HUES64 (cell line): ENCODE measurements at regions not wholly inside any gene's neighbourhood (a gene's known extent, or its start where the extent isn't known, plus 50 kb on each side); places are given as distances from the start of the nearest gene placed in this dataset.
"Not testable (repeated sequence)": the region's sequence is repeated elsewhere in the genome, so short reads cannot be mapped to it uniquely, and the experiment has no call there.

Source experiments
- H3K27ac ChIP-seq: 2 replicates; pipeline ENCODE4 v1.7.0; 2013; ENCODE audit warnings: low read depth, low read length, inconsistent platforms
- H3K27me3 ChIP-seq: 2 replicates; pipeline ENCODE4 v1.6.1; 2013; ENCODE audit warnings: mild to moderate bottlenecking, low read length; ENCODE audit not compliant: insufficient read depth
- H3K36me3 ChIP-seq: 2 replicates; pipeline ENCODE4 v1.6.1; 2013; ENCODE audit warnings: mild to moderate bottlenecking, low read length; ENCODE audit not compliant: insufficient read depth
- H3K4me1 ChIP-seq: 2 replicates; pipeline ENCODE4 v1.6.1; 2013; ENCODE audit warnings: mild to moderate bottlenecking, low read length, moderate library complexity; ENCODE audit not compliant: insufficient read depth
- H3K4me3 ChIP-seq: 2 replicates; pipeline ENCODE4 v1.5.1; 2013; ENCODE audit warnings: mild to moderate bottlenecking, low read length, moderate library complexity
- H3K9ac ChIP-seq: 2 replicates; pipeline ENCODE4 v1.6.1; 2013; ENCODE audit warnings: mild to moderate bottlenecking, low read depth, low read length
- H3K9me3 ChIP-seq: 2 replicates; pipeline ENCODE4 v1.6.1; 2013; ENCODE audit warnings: low read depth, low read length; ENCODE audit not compliant: insufficient read depth
- WGBS: fragments of 150-250, 120-280 bp; methylation state at CpG from one replicate; pipeline ENCODE4 v1.1.7; 2013; ENCODE audit warnings: missing lambda C conversion rate; 5-methylcytosine and 5-hydroxymethylcytosine counted together

DNA sequence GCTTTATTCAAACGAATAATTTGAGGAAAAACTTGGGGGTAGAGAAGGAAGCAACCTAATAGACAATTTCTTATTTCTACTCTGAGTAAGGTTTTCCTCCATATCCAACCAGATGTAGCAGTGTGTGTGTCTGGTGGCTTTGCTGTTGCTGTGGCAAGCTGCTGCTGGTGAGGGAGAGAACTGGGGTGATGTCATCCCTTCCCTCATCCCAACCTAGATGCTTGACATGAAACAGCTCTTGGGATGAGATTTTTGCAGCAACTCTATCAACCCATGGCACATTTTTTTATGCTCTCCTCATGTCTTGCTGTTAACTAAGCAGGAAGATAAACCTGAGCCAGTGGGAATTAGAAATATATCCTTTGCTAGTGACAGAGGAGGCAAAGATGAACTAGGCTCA is 135.8 kb downstream of the PCSK1 start:
- no peak overlapping the region for H3K9ac ChIP-seq
- WGBS, result no CpG with 5 or more reads among the region's 1 CpG
- no peaks in the 10 kb centered on the region for H3K36me3 ChIP-seq
- H3K27me3 ChIP-seq, result no peaks in the 10 kb centered on the region
- H3K4me1 ChIP-seq, result 0 out of 2 replicates have a peak, but pooled peaks cover 4% of the 10 kb centered on the region
- H3K27ac ChIP-seq, result no peak overlapping the region
- peaks cover 9% of the 10 kb centered on the region for H3K9me3 ChIP-seq
- H3K4me3 ChIP-seq, result no peak overlapping the region

DNA sequence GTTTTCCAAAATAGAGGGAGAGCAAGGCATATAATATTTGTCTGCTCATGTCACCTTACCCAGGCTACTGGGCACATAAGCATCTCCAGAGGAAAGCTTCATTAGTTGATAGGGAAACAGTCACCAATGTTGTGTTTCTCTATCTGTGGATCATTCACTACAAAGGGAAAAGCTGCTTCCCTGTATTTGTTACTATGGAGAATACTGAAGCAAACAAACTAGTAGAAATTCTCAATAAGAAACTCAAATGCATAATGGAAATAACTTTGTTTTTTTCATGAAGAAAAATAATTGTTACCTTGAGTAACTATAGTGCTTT is 138.2 kb downstream of the PCSK1 start:
- Histone ChIP-seq H3K36me3 (no peaks in the 10 kb centered on the region), H3K4me3 (no peak overlapping the region), H3K9me3 (no peaks in the 10 kb centered on the region), H3K9ac (no peak overlapping the region), H3K27ac (no peak overlapping the region), H3K4me1 (0 out of 2 replicates have a peak, but pooled peaks cover 4% of the 10 kb centered on the region), H3K27me3 (no peaks in the 10 kb centered on the region)

DNA sequence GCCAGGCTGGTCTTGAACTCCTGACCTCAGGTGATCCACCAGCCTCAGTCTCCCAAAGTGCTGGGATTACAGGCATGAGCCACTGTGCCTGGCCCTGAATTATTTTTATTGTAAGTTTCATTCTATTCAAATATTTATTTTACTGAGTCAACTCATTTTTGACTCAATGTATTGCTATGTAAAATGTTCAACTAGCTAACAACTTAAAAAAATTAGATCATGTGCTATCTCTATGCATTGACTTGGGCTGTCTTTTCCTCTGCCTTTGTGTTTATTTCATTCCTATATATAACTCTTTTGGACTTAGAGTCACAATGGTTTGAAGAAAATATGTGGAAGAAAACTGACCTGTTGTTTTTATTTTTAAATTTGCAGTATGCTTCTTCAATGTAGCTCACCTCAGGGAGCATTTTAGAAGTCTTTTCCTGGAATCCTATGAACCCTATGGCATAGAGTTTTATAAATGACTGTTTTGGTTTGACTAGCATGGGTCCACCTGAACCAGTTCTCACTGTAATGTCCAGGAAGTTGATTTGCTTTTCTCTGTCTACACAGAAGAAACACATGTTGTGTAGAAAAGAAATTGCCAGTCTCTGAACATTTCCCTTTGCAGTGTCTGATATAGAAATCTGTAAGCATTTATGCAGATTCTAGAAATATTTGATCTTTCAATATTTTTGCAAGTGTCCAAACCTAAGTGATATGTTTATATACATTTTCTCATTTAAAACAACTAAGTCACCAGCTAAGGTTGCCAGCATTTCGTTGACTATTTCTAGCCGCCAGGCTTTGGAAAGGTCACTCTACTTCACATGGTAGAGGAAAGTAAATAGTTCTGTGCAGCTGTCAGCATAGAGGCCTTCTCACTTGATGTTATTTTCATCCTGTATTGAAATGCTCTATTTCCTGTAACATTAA is 138.8 kb downstream of the PCSK1 start:
- H3K27ac ChIP-seq, result no peak overlapping the region

DNA sequence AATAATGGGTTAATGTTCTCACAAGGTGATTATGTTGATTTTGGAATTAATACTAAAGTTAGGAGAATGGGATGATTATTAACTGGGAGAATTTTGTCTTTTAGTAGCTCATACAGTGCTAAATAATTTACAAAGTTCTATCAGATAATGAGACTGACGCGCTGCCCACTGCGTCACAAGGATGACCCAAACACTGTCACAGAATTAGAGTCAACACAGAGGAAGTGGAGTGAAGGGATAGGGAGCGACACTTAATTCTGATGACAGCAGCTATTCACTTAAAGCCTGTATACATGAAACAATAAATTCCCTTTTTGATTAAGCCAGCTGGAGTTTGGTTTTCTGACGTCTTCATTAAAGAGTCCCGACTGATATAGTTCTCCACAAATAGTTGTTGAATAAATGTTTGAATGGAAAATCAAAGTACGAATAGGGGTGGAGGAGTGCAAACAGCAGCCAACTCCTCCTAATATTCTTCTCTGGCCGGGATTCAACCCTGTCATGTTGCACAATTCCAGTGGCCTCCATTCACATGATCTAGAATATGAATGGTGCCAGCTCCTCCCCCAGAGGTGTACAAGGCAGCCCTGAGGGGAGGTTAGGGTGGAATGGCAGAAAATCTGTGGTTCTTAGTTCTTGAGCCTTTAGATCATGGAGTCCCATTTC is 140.3 kb downstream of the PCSK1 start:
- Histone ChIP-seq H3K27me3 (no peaks in the 10 kb centered on the region), H3K4me3 (no peak overlapping the region), H3K9me3 (no peaks in the 10 kb centered on the region), H3K4me1 (0 out of 2 replicates have a peak, but pooled peaks cover 4% of the 10 kb centered on the region), H3K27ac (no peak overlapping the region), H3K36me3 (no peaks in the 10 kb centered on the region), H3K9ac (no peak overlapping the region)
- 96% methylated on average over 8 of the region's 8 CpGs for WGBS

More for the DNA sequence above, 138.8 kb downstream of the PCSK1 start:
- no peaks in the 10 kb centered on the region for H3K36me3 ChIP-seq
- 100% methylated on average over 2 of the region's 2 CpGs for WGBS
- no peak overlapping the region for H3K9ac ChIP-seq
- H3K4me1 ChIP-seq, result 0 out of 2 replicates have a peak, but pooled peaks cover 4% of the 10 kb centered on the region
- no peaks in the 10 kb centered on the region for H3K9me3 ChIP-seq
- H3K4me3 ChIP-seq, result no peak overlapping the region
- H3K27me3 ChIP-seq, result no peaks in the 10 kb centered on the region

DNA sequence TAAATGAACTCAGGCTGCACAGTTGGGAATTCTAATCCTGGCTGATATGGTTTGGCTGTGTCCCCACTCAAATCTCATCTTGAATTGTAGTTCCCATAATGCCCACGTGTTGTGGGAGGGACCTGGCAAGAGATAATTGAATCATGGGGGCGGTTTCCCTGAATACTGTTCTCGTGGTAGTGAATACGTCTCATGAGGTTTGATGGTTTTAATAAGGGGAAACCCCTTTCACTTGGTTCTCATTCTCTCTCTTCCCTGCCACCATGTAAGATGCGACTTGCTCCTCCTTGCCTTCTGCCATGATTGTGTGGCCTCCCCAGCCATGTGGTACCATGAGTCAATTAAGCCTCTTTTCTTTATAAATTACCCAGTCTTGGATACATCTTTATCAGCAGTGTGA is 143.8 kb downstream of the PCSK1 start:
- H3K36me3 ChIP-seq, H3K4me3 ChIP-seq, H3K9me3 ChIP-seq, H3K27ac ChIP-seq, H3K9ac ChIP-seq, H3K27me3 ChIP-seq: not testable (repeated sequence)
- H3K4me1 ChIP-seq, result peaks cover 20% of the 10 kb centered on the region
- 98% methylated on average over 5 of the region's 5 CpGs for WGBS

DNA sequence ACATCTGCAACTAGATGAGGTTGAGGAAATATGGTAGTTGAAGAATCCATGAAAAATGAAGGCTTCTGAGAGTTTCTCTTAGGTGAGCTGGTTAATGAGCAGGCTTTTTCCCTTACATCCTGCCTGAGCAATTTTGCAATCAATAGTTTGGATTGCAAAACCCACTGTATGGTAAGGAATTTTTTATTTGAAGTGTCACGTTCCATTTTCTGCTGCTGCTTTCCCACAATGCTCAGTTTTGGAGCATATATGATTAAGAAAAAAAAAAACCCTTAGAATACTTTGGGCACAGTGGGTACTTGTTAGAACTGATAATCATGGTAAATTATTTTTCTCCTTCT is 144.2 kb downstream of the PCSK1 start:
- H3K9me3 ChIP-seq, result no peaks in the 10 kb centered on the region
- no peaks in the 10 kb centered on the region for H3K27me3 ChIP-seq
- peaks cover 20% of the 10 kb centered on the region for H3K4me1 ChIP-seq
- no peaks in the 10 kb centered on the region for H3K36me3 ChIP-seq
- no peak overlapping the region for H3K27ac ChIP-seq
- WGBS, result 100% methylated on average over 1 of the region's 1 CpG
- H3K9ac ChIP-seq, result no peak overlapping the region
- no peak overlapping the region for H3K4me3 ChIP-seq

DNA sequence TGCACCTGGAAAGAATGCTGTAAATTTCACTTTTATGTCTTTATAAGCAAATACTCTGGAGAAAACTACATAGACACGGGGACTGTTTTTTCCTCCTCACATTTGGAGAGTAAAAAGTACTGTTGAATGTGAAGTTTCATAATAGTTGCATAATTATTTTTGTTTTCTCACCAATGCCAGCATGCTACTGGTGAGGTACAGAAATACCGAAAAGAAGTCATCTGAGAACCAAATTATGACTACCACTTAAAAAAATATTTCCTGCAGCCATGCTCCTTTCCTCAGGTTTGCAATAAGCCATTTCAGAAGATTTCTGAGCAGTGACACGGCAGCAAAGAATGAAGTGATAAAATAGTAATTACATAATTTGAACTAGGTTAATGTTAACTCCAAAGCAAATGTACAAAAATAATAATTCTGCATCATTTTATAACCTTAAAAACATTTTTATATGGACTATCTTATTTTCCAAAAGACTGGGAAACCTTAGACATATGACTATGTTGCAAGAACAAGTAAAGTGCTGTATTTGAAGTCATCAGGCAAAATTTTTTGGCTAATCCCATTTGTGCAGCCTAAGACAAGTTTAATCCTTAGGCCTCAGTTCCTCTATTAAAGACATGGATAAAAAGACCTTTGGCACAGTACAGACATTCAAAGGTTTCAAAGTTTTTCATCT is 144.7 kb downstream of the PCSK1 start:
- Histone ChIP-seq H3K4me1 (peaks cover 20% of the 10 kb centered on the region), H3K9me3 (no peaks in the 10 kb centered on the region), H3K4me3 (no peak overlapping the region), H3K36me3 (no peaks in the 10 kb centered on the region), H3K27ac (no peak overlapping the region), H3K9ac (no peak overlapping the region), H3K27me3 (no peaks in the 10 kb centered on the region)
- 100% methylated on average over 1 of the region's 3 CpGs for WGBS

DNA sequence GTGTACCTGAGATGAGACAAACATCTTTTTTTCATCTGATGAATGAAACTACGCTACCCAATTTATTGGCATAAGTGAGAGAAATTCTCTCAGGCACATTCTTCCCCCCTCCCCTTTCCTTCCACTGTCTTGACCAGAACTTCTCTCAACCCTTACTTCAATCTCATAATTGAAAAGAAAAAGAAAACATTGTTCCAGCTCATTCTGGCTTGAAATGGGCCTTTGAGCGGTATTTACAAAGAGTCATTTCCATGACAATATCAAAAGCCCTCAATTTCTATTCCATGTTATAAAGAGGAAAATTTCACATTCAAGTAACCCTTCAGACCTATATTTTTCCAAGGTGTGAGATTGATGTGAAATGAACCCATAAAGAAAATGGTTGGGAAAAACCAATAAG is 145.9 kb downstream of the PCSK1 start:
- H3K4me1 ChIP-seq, result peaks cover 20% of the 10 kb centered on the region

DNA sequence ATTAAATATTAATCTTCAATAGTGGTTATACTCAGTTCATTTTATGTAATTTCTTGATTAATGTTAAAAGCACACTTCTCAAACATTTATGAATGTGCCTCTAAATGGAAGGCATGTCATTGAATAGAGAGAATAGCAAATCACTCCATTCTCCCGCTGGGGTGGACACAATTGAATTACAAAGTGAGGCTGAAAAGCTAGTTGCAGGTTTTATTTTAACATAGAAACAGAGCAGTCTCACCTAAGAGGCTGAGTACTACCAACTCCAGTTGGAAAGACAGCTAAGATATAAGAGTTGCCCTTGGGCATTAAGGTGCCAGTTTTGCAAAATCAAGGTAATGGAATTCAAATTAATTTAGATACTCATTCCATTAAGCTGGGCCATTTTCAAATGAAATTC is 147.2 kb downstream of the PCSK1 start:
- no peaks in the 10 kb centered on the region for H3K36me3 ChIP-seq
- H3K9ac ChIP-seq, result no peak overlapping the region
- H3K27me3 ChIP-seq, result no peaks in the 10 kb centered on the region
- H3K9me3 ChIP-seq, result no peaks in the 10 kb centered on the region
- 83% methylated on average over 1 of the region's 1 CpG for WGBS
- H3K4me3 ChIP-seq, result no peak overlapping the region
- no peak overlapping the region for H3K27ac ChIP-seq
- peaks cover 20% of the 10 kb centered on the region for H3K4me1 ChIP-seq

More for the DNA sequence above, 145.9 kb downstream of the PCSK1 start:
- Histone ChIP-seq H3K4me3 (no peak overlapping the region), H3K9ac (no peak overlapping the region), H3K27ac (no peak overlapping the region), H3K27me3 (no peaks in the 10 kb centered on the region), H3K36me3 (no peaks in the 10 kb centered on the region), H3K9me3 (no peaks in the 10 kb centered on the region)
- WGBS, result 100% methylated on average over 2 of the region's 2 CpGs

DNA sequence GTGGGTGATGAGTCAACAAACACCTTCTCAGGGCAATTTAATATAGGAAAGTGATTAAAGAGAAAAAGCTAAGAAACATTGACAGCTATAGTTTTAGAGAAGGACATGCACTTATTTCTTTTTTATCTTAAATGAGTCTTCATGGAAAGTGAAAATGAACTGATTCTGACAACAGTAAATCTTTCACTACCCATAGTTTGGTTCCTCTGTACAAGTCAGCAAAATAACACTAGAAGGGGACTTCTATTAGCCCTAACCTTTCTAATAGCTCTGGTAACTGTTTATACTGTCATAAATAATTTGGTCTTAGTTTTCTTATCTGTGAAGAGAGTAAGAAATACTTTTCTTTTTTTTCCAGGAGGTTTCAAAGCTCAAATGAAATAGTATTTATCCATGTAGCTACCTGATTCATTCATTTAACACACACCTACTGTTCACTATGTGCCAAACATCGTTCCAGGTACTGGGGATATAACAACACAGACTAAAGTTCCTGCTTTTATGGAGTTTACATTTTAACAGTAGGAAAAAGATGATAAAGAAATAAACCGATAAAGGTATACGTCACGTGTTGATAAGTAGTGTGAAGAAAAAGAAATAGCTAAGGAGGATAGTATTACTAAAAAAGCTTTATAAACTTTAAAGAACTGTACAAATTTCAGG is 148.2 kb downstream of the PCSK1 start:
- no peak overlapping the region for H3K9ac ChIP-seq
- H3K4me3 ChIP-seq, result no peak overlapping the region
- H3K36me3 ChIP-seq, result no peaks in the 10 kb centered on the region
- H3K27ac ChIP-seq, result no peak overlapping the region
- peaks cover 20% of the 10 kb centered on the region for H3K4me1 ChIP-seq
- H3K27me3 ChIP-seq, result no peaks in the 10 kb centered on the region
- 95% methylated on average over 4 of the region's 4 CpGs for WGBS
- H3K9me3 ChIP-seq, result peaks cover 2% of the 10 kb centered on the region; the same call in 1 of the 2 replicates

DNA sequence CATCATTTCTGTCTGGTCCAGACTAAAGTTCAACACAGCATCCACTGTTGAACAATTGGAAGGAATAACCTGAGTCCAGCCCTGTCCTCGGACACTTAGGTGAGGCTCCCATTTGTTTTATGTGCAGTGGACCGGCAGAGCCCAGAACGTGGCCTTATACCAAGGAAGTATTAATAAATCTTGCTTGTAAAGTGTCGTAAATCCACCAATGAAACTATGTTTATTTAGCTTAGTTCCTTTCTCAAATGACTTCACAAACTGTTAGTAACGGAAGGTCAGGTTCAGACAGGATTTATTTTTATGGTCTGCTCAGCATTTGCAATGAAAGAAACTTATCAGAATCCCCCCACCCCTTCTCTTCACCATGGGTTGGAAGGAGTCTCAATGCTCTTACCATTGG is 149.5 kb downstream of the PCSK1 start:
- no peak overlapping the region for H3K27ac ChIP-seq
- H3K4me3 ChIP-seq, result no peak overlapping the region
- peaks cover 20% of the 10 kb centered on the region for H3K4me1 ChIP-seq
- peaks cover 4% of the 10 kb centered on the region; the same call in 1 of the 2 replicates for H3K9me3 ChIP-seq
- 93% methylated on average over 5 of the region's 5 CpGs for WGBS
- no peaks in the 10 kb centered on the region for H3K27me3 ChIP-seq
- H3K9ac ChIP-seq, result no peak overlapping the region
- H3K36me3 ChIP-seq, result no peaks in the 10 kb centered on the region
